Bronchial epithelial cell (primary cell): ENCODE measurements at regions not wholly inside any gene's neighbourhood (a gene's known extent, or its start where the extent isn't known, plus 50 kb on each side); places are given as distances from the start of the nearest gene placed in this dataset.

Experiments
- DNase-seq: peaks from one replicate; pipeline ENCODE4 v3.0.0-alpha.2; 2010; ENCODE audit warnings: low read depth
- FAIRE-seq: peaks from 2 replicates; lab custom pipeline; 2011; peaks lifted over from hg19 to GRCh38; lab: Jason Lieb, UNC
- H3K27me3 ChIP-seq: 2 replicates; pipeline ENCODE4 v1.5.1; 2011; ENCODE audit warnings: low read length; ENCODE audit not compliant: control insufficient read depth, insufficient read depth
- H3K36me3 ChIP-seq: 2 replicates; pipeline ENCODE4 v1.5.1; 2011; ENCODE audit warnings: low read length; ENCODE audit not compliant: control insufficient read depth, insufficient read depth
- H3K4me3 ChIP-seq: 2 replicates; pipeline ENCODE4 v1.5.1; 2011; ENCODE audit warnings: mild to moderate bottlenecking, low read depth, low read length, control low read depth
- CTCF ChIP-seq: IDR thresholded peaks from 2 replicates; pipeline ENCODE4 v1.5.1; 2011; ENCODE audit warnings: mild to moderate bottlenecking, moderate library complexity, low read length, control low read depth, inconsistent platforms; ENCODE audit not compliant: insufficient read depth, severe bottlenecking

- Histone ChIP-seq H3K36me3 (no peaks in the 10 kb centered on the region), H3K27me3 (peaks cover 1% of the 10 kb centered on the region), H3K4me3 (no peak overlapping the region)
- no peak for DNase-seq
- no peak for FAIRE-seq
- TF ChIP-seq CTCF: no peak
Observed at GRCh38 chr5:71892641-71893365, 173.7 kb downstream of the CARTPT start.

GRCh38 chr5:71893451-71893850, 174.4 kb downstream of the CARTPT start:
- Histone ChIP-seq H3K36me3 (no peaks in the 10 kb centered on the region), H3K27me3 (peaks cover 1% of the 10 kb centered on the region), H3K4me3 (no peak overlapping the region)
- FAIRE-seq (no peak), DNase-seq (no peak)
- no peak for TF ChIP-seq CTCF

- no peak overlapping the region for H3K4me3 ChIP-seq
- TF ChIP-seq CTCF: no peak
- DNase-seq (no peak), FAIRE-seq (no peak)
- peaks cover 1% of the 10 kb centered on the region for H3K27me3 ChIP-seq
- H3K36me3 ChIP-seq: no peaks in the 10 kb centered on the region
Observed at GRCh38 chr5:71894091-71894490, 175.0 kb downstream of the CARTPT start.

GRCh38 chr5:71895546-71895945, 176.5 kb downstream of the CARTPT start:
- Histone ChIP-seq H3K4me3 (no peak overlapping the region), H3K36me3 (no peaks in the 10 kb centered on the region), H3K27me3 (no peaks in the 10 kb centered on the region)
- TF ChIP-seq CTCF: no peak
- no peak for FAIRE-seq
- DNase-seq: no peak

- TF ChIP-seq CTCF: no peak
- Histone ChIP-seq H3K27me3 (no peaks in the 10 kb centered on the region), H3K4me3 (no peak overlapping the region), H3K36me3 (no peaks in the 10 kb centered on the region)
- DNase-seq (peak; percentile 94), FAIRE-seq (no peak)
Observed at GRCh38 chr5:71899865-71900342, 180.8 kb downstream of the CARTPT start.

- FAIRE-seq (no peak), DNase-seq (no peak)
- Histone ChIP-seq H3K27me3 (no peaks in the 10 kb centered on the region), H3K36me3 (no peaks in the 10 kb centered on the region), H3K4me3 (no peak overlapping the region)
- no peak for TF ChIP-seq CTCF
Observed at GRCh38 chr5:71903808-71904207, 184.7 kb downstream of the CARTPT start.
